ENCODE measurements at regions not wholly inside any gene's neighbourhood (a gene's known extent, or its start where the extent isn't known, plus 50 kb on each side); places are given as distances from the start of the nearest gene placed in this dataset.

DNA sequence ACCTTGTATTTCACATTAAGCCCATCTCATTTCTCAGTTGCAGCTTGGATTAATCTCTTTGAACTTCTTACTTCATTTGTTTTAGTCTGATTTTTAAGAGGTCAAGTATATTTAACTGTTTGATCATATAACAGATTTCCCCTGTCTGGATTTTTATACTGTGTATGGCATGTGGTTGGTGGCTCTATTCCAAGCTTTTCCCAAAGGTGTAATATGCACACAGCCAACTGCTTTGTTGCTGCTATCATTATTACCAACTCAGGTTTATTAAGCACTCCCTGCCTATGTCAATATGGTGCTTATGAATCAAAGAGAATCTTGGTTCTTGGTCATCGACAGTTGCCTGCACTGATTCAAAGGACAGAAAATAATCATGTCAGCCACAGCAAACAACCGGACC is 92.6 kb downstream of the RAP2A start:
- Histone ChIP-seq H2AFZ (ENCODE audit: low read length) (no peak overlapping the region), H3K56ac (replicated peaks; ENCODE audit: insufficient read length, low read depth, low read length) (no peak overlapping the region)

More for the DNA sequence above, 92.6 kb downstream of the RAP2A start:
- no peak overlapping the region for H3K4ac ChIP-seq (replicated peaks; ENCODE audit: insufficient read length, low read depth, low read length)
- no peak overlapping the region for H2AK5ac ChIP-seq (ENCODE audit: low read depth, low read length)
- H2BK15ac ChIP-seq (ENCODE audit: low read length), result no peak overlapping the region
- H3K79me2 ChIP-seq (ENCODE audit: control insufficient read depth in 1 of 2, insufficient read depth in 2 of 2, low read length in 2 of 2), result no peaks in the 10 kb centered on the region
- H3K4me1 ChIP-seq (replicated peaks in 1 of 4; ENCODE audit: control insufficient read depth in 3 of 4, insufficient read depth in 4 of 4, low read length in 3 of 4), result no peaks in the 10 kb centered on the region
- H4K20me1 ChIP-seq (replicated peaks in 1 of 2; ENCODE audit: control insufficient read depth in 1 of 2, insufficient read depth in 2 of 2, low read length in 2 of 2), result no peaks in the 10 kb centered on the region
- H3K23ac ChIP-seq (ENCODE audit: insufficient read length), result no peak overlapping the region
- no peak overlapping the region for H3K4me3 ChIP-seq (ENCODE audit: extremely low read depth in 1 of 4, insufficient read depth in 2 of 4, low read depth in 3 of 4, low read length in 4 of 4)
- no peak for FAIRE-seq
- H3K36me3 ChIP-seq (ENCODE audit: control insufficient read depth in 2 of 4, insufficient read depth in 4 of 4, low read length in 3 of 4), result no peaks in the 10 kb centered on the region
- no peak overlapping the region for H3K4me2 ChIP-seq (ENCODE audit: insufficient read depth in 1 of 2, low read depth in 2 of 2, low read length in 2 of 2)
- no peak overlapping the region for H2BK20ac ChIP-seq (ENCODE audit: low read length)
- H2BK120ac ChIP-seq (replicated peaks; ENCODE audit: low read depth, low read length), result no peak overlapping the region
- TF ChIP-seq SAP30 (IDR thresholded peaks at IDR 0.05; ENCODE audit: insufficient read depth, insufficient replicate concordance, low read length), result no peak
- no peak for TF ChIP-seq MAFK (IDR thresholded peaks at IDR 0.05; ENCODE audit: low read depth, low read length)
- no peak for TF ChIP-seq SUZ12 (IDR thresholded peaks at IDR 0.05; ENCODE audit: low read length)
- TF ChIP-seq CEBPB (IDR thresholded peaks at IDR 0.05; ENCODE audit: low read depth, low read length), result no peak
- TF ChIP-seq POLR2AphosphoS5 (IDR thresholded peaks at IDR 0.05; ENCODE audit: low read depth, low read length), result no peak
- TF ChIP-seq NRF1 (IDR thresholded peaks at IDR 0.05; ENCODE audit: low read depth, low read length), result no peak
- TF ChIP-seq CBX8 (IDR thresholded peaks at IDR 0.05; ENCODE audit: borderline replicate concordance, low read depth, low read length), result no peak
- no peak for TF ChIP-seq TCF12 (IDR thresholded peaks at IDR 0.05; ENCODE audit: low read depth, low read length)
- no peak for TF ChIP-seq EGR1 (IDR thresholded peaks at IDR 0.05; ENCODE audit: borderline replicate concordance, low read depth, low read length)
- TF ChIP-seq CREB1 (IDR thresholded peaks at IDR 0.05), result no peak
- TF ChIP-seq YY1 (IDR thresholded peaks at IDR 0.05; ENCODE audit: low read depth, low read length), result no peak
- TF ChIP-seq POU5F1 (IDR thresholded peaks at IDR 0.05; ENCODE audit: low read depth, low read length), result no peak
- TF ChIP-seq EZH2 (IDR thresholded peaks at IDR 0.05; ENCODE audit: low read depth, low read length, severe bottlenecking), result no peak
- TF ChIP-seq SIN3A (conservative IDR thresholded peaks at IDR 0.05 in 1 of 2, IDR thresholded peaks at IDR 0.05 in 1 of 2; ENCODE audit: low read depth in 1 of 2, low read length in 2 of 2), result no peak
- TF ChIP-seq RBBP5 (IDR thresholded peaks at IDR 0.05; ENCODE audit: borderline replicate concordance, low read depth, low read length), result no peak
- no peak overlapping the region for H3K14ac ChIP-seq (ENCODE audit: insufficient read length)
- H3K27ac ChIP-seq (ENCODE audit: low read depth, low read length), result no peak overlapping the region
- no peak overlapping the region for H4K8ac ChIP-seq (ENCODE audit: extremely low read depth, insufficient read depth, low read length)
- no peak overlapping the region for H3K9ac ChIP-seq (replicated peaks in 1 of 4; ENCODE audit: extremely low read depth in 1 of 4, low read depth in 3 of 4, low read length in 3 of 4)
- H3K9me3 ChIP-seq (ENCODE audit: insufficient read depth in 2 of 2, low read depth in 1 of 2, low read length in 1 of 2), result no peaks in the 10 kb centered on the region
- H2BK12ac ChIP-seq (ENCODE audit: low read depth, low read length), result no peak overlapping the region
- H4K91ac ChIP-seq (replicated peaks; ENCODE audit: insufficient read length, low read length), result no peak overlapping the region
- H3K79me1 ChIP-seq (ENCODE audit: low read depth, low read length), result no peaks in the 10 kb centered on the region
- H3K27me3 ChIP-seq (replicated peaks in 1 of 4; ENCODE audit: control insufficient read depth in 3 of 4, extremely low read depth in 1 of 4, insufficient read depth in 3 of 4, low read length in 3 of 4), result no peaks in the 10 kb centered on the region
- no peaks in the 10 kb centered on the region for H3K23me2 ChIP-seq (ENCODE audit: low read depth, low read length)
- H4K5ac ChIP-seq (ENCODE audit: insufficient read length, low read depth, low read length), result no peak overlapping the region
- CTCF ChIA-PET (ENCODE audit: partially characterized antibody), result interaction anchor here (0.7 to 1.2 kb wide), 3 partner anchors 11 to 27 kb away, joined by 3 to 5 read pairs (median 3); no protein-coding TSS in a partner anchor
- 90% methylated on average over 2 of the region's 2 CpGs; no CpG with 5 or more reads in 1 of the 2 experiments for WGBS, 2 experiments (ENCODE audit: extremely low coverage in 1 of 2, insufficient coverage in 1 of 2, insufficient read length in 1 of 2, insufficient replicate concordance in 2 of 2, low coverage in 1 of 2, low lambda C conversion rate in 2 of 2, missing lambda C conversion rate in 1 of 2)
- no peak for DNase-seq (ENCODE audit: low read depth in 1 of 2, low spot score in 2 of 2)
- no peak overlapping the region for H3K18ac ChIP-seq (ENCODE audit: extremely low read depth, low read length)
- POLR2A ChIA-PET (ENCODE audit: partially characterized antibody), result no interaction called here
- H2BK5ac ChIP-seq (ENCODE audit: low read depth, low read length), result no peak overlapping the region
